ENCODE measurements at regions not wholly inside any gene's neighbourhood (a gene's known extent, or its start where the extent isn't known, plus 50 kb on each side); places are given as distances from the start of the nearest gene placed in this dataset.
"Not testable (repeated sequence)": the region's sequence is repeated elsewhere in the genome, so short reads cannot be mapped to it uniquely, and the experiment has no call there.

DNA sequence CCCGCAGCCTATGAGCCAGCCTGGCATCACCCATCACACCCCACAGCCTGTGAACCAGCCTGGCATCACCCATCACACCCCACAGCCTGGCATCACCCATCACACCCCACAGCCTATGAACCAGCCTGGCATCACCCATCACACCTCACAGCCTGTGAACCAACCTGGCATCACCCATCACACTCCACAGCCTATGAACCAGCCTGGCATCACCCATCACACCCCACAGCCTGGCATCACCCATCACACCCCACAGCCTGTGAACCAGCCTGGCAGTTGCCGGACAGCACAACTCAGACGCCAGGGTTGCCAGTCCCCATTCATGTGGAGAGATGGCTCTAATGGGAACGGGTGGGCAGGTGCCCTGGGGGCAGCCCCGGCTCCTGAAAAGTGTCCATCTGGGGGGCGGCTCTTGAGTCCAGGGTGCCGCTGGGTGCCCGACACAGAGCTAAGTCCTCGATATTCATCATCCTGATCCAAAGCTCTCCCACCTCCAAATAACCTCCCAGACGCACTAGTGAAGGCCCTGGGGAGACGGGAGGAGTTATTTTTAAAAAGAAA lies 116.9 kb upstream of the AFDN start:
- not testable (repeated sequence) for DNase-seq (ENCODE audit: low read depth)

DNA sequence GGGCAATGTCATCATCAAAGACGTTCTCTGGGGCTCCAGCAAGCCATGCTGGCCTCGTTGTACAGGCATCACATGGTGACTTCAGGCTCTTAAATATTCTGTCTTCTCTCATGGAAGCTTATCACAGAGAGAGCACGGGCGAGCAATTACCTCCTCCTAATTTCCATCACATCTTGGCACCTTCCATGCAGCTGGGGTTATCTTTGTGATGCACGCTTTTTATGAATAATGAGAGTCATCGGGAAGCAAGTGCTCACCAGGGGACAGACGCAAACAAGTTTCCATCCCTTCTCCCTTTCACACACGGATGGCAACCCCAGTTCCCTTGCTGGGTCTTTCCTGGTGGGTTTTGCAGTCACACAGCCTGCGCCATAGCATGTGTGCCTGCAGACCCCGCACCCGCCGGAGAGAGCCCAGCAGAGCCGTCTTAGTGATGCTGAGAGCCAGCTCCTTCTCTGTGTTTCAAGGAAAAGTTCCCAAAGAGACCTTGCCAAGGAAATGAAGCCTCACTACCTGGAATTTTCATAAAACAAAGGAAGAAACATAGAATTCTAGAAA lies 116.3 kb upstream of the AFDN start:
- DNase-seq (ENCODE audit: low read depth) = no peak

DNA sequence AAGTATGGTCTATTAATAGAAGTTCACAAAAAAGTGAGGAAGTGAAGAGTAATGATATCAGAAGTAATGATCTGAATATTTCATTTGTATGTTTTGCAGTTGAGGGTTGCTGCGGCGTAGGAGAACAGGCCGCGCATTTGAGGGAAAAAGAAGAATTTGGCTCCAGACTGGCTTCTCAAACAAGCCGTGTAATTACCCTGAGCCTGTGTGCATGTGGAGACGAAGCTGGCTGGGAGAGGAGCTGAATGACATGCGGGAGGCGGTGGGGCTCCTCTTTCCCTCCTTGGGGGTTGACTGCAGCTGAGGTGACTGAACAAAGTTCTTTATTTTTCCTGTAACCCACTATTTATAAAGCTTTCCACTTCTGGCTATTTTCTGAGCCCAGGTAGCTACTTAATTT lies 115.5 kb upstream of the AFDN start:
- DNase-seq (ENCODE audit: low read depth) = no peak

DNA sequence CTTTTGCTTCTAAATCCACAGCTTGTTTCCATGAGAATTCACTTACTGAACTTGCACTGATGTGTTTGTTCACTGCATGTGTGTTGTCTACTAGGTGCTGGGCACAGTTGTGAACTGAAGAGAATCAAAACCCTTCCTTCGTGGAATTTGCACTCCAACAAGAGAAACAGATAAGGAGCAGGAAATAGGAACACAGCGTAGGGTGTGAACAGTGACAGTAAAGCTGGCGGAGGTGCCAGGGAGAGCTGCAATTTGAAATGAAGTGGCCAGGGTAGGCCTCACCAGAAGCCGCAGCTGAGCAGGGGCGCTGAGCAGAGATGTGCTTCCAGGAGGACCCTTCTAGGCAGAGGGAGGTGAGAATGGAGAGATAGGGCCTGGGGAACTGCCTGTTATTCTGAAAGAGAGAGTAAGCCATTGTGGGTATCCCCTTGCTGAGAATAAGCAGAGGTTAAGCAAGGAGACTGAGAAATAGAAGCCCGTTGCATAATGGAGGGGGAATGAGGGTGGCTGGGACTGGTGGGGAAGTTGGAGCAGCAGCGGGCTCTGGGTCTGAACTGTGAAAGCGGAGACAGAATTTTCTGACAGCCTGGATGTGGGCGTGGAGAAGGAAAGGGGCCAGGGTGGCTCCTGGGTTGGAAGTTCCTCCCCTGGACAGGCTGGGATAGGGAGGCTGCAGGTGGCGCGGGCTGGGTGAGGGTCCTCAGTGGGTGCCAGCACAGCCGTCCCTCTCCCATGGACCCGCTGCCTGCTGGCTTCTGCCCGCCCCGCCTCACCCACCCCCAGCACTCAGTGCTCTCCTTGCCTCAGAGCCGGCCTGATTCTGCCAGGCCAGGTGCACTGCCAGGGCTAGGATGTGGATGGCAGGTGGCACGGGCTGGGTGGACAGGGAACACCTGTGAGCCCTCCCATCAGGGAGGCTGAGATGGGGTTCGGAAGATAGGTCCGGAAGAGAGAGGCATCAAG lies 114.7 kb upstream of the AFDN start:
- DNase-seq (ENCODE audit: low read depth) = no peak

DNA sequence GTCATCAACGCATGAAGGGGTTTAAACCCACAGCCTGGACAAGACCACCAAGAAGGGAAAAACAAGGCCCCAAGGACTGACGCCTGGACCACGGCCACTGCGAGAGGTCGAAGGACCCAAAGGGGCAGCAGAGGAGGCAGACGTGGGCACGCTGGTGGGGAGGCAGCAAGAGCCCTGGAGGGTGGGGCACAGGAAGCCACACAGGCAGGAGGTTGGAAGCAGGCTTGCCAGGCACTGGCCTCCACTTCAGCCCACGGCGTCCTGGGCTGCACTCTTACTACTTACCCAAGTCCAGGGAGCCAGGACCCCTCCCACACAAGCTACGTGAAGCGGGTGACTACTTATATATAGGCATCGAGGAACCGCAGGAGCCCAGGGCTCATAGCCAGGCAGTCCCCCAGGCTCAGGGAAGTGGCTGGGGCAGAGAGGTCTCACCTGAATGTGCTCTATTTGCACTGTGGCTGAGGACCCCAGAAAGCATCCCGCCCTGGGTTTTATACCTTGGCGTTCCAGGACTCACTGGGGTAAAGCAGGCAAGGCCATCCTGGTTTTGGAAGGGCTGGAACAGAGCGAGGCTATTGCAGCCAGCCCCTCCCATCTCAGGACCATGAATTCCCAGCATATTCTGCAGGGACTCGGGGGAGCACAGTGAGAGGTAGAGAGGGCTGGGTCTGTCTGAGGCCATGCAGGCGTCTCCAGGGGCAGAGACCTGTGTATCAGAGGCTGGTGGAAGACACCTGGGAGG lies 113.8 kb upstream of the AFDN start:
- no peak for DNase-seq (ENCODE audit: low read depth)

DNA sequence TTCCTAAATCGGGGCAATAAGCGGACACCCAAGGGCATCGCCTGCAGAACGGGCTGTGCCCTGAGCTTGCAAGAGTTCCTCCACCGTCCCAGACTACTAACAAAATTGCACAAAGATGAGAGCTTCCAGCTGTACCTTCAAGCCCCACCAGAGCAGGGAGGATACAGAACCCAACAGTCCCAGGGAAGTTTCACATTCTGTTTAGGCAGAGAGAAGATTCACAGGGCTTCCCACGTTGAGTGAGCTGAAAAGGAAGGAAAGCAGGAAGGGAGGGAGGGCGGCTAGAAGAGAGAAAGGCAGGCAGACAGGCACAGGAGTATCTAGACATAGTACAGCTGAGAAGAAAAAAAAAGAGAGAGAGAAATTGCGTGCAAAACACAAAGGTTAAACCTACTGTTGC lies 112.6 kb upstream of the AFDN start:
- no peak for DNase-seq (ENCODE audit: low read depth)

DNA sequence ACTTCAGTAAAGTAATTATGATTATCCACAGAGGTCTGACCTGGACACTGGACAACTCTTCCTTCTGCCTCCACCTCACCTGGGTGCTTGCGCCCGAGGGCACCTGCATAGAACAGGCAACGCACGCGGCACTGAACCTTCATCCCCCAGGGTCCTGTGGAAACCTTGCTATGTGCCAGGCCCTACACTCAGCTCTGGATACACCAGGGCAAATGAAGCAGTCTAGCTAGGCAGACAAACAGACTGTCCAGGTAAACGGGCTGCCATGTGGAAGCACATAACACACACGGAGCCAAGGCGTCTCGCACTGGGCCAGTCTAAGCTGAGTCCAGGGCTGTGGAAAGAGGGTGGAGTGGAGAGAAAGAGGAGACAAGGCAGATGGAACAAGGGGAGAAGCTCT lies 109.3 kb upstream of the AFDN start:
- no peak for DNase-seq (ENCODE audit: low read depth)

DNA sequence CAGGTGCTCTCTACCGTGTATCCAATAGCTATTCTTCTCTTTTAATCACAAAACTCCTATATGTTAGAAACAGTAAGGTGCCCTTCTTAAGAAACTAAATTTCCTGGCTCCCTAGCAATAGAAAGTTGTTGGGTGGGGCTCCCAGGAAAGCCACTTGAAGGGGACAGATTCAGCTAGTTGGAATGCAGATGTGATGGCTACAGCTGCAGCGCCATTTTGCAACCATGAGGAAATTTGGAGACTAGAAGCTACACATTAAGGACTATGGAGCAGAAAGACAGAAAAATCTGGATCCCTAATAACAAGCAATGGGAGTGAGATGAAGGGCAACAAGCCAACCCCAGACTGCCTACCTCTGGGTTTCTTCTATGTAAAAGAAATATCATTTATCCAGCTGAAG lies 108.8 kb upstream of the AFDN start:
- DNase-seq (ENCODE audit: low read depth) = no peak

DNA sequence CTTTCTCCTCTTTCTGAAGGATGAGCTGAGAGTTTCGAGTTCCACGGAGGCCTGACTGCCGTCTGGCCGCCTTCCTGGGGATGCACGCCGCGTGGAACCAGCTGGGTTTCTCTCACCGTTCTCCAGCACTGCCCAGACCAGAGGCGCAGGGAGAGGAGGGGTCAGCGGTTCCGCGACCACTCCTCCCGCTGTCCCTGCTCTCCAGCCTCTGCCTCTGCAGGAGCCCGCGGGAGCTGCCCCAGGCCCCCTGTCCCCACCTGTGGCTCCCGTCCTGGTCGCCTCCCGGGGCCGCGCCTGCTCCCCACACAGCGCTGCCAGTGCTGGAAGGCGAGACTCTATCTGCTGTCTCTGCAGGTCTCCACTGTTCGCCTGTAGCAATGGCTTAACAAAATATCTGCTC lies 106.8 kb upstream of the AFDN start:
- no peak for DNase-seq (ENCODE audit: low read depth)

DNA sequence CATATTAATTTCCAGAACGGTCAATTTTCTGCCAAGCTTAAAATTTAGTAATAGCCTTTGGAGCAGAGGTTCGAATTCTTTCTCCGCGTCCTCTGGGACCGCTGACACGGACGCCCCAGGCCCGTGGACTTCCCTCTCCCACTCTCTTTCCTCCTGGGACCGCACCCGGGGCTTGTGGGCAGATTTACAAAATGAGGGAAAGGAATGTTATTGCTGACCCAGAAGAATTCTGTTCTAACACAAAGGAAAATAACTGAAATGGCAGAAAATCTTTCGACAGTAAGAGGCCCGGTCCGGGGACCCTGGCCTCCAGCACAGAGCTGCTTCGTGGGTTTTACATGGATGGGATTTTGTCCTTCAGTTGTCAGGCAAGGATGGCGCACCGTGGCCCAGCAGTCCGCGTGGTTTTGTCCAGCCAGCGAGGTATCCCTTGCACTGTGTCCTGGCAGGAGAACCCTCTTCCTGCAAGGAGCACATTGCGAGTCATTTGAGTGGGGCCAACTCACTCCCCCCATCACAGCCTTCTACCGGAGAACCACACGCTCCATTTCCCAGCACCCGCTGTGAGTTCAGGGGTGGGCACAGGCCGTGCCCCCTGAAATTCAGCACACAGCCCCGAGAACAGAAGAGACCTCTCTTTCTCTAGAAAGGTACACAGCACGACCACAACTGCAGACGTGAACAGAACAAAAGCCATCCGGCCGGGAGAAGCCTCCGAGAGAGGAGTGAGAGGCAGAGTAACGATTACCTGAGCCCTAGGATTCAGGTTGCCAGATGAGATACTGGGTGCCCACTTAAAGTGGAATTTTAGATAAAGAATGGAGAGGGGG lies 106.0 kb upstream of the AFDN start:
- no peak for DNase-seq (ENCODE audit: low read depth)

DNA sequence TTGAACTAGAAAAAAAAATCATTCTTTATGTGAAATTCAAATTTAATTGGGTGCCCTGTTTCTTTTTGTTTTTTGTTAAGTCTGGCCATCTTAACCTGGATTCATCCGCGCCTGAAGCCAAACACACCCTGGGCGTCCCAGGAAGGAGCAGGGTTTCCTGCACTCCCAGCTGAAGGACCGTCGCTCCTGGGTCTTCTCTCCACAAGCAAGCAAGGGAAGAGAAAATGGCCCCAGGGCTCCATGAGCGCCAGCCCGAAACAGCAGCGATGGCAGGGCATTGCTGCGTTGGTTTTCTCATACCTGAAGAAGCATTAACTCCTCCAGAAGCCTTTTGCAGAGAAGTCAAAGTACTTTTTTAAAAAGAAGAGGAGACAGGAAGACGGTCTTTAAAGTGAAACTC lies 105.4 kb upstream of the AFDN start:
- DNase-seq (ENCODE audit: low read depth) = no peak

DNA sequence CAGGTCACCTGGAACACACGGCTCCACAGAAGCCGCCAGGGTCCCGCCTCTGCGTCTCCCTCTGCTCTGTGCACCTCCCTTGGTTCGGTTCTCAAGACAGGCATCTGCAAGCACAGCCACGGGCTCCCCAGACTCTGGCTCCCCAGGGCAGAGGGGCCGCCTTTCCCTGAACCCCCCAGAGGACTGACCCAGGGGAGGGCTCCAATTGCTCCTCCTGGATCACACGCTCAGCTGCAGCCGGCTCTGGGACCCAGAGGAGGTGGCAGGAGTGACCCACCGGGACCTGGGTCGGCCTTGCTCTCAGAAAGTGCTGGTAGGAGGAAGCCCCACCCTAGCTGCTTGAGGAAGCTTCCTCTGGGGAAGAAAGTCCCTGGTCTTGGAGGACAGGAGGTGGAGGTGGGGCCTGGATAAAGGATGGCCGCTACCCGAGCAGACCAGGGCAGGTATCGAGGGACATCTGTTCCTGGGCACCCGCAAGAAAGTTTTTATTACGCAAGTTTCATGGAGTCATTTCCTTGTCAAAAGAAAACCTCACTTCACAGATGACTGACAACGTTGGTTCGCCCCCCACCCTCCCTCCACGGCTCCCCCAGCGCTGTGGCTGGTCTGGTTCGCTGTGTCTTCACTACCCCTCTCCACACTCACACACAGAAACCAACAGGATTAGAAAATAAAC lies 103.9 kb upstream of the AFDN start:
- no peak for DNase-seq (ENCODE audit: low read depth)

DNA sequence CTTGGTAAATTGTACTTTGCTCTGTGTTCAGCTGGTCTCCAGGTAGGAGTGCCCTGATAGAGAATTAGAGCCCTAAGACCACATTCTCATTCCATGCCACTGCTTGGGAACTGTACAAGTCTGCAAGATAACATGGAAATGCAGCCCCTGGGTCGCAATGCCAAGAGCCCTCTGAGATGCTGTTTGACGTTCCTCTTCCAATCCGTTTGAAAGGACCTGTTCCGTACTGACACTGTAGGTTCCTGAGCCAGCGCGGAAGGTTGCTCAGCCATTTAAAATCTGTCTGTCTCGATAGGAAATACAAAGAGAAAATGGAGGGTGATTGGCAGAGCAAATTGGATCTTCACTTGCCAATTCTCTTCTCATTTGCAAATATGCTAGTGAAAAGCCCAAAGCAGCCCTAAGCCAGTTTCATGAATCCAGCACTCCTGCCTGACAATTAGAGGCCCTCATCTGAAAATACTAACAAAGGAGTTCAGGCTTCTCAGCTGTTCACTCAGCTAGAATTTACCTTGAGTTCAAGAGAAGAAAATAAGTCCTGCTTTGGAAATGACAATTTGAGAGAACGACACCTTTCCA lies 100.6 kb upstream of the AFDN start:
- DNase-seq (ENCODE audit: low read depth) = no peak

DNA sequence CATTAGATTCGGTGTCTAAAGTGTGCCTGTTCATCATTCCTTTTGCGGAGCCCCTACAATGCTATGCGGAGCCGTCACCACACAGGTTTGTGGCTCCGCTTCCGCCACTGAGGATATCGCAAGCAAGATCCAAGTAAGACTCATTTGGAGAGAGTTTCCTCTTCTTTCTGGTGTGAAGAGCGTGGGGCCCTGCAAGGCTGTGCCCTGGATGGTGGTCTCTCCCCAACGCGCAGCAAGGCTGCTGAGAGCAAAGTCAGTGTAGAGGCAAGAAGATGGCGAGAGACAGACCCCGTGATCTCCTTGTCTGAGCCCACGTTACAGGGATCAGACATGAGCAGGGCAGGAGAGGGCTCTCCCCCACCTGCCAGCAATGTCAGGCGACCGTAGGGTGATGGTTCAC lies 96.3 kb upstream of the AFDN start:
- no peak for DNase-seq (ENCODE audit: low read depth)

DNA sequence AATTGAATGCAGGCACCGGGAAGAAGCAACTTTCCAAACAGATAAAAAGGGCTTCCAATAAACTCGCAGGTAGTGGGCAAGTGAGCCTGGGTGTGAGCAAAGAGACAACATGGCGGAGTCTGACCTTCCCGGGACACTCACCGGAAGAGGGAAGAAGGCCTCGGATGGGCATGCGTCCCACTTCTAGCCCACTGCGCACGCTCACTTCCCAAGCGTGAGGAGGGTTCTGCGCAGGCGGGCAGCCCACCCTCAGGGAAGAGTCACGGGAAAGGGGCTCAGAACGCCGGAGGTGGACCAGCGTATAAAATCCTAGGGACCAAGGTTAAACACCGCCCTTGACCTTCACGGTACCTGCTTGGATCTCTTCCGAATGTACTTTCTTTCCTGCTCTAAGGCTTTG lies 95.5 kb upstream of the AFDN start:
- DNase-seq (ENCODE audit: low read depth) = no peak

DNA sequence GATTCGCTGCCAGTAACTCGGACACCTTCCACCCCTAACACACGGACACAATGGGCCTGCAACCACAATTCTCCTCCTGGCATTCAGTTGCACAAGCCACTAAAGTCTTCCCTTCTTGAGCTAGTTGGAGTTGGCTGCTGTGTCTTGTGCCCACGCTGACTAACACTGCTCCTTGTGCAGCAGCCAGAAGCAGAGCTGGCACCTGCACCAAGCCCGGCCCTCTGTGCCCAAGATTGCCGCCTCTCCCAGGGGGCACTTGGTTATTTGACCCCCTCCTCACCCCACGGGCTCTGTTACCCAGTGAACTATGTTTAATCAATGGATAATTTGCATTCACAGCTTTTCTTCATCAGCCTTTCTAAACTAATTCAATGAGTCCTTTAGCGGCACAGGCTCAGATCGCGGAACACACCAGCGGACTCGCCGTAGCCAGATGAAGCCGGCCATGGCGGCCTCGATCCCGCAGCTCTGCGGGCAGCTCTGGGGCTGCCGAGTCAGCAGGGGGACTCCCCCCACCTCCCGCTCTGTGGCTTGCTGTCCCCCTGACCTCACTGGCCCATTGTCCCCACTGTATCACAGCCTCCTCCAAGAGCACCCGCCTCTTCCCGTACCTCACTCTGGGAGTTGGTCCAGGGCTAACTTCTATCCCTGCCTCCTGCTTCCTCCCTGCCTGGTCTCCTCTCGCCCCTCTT lies 94.8 kb upstream of the AFDN start:
- no peak for DNase-seq (ENCODE audit: low read depth)

DNA sequence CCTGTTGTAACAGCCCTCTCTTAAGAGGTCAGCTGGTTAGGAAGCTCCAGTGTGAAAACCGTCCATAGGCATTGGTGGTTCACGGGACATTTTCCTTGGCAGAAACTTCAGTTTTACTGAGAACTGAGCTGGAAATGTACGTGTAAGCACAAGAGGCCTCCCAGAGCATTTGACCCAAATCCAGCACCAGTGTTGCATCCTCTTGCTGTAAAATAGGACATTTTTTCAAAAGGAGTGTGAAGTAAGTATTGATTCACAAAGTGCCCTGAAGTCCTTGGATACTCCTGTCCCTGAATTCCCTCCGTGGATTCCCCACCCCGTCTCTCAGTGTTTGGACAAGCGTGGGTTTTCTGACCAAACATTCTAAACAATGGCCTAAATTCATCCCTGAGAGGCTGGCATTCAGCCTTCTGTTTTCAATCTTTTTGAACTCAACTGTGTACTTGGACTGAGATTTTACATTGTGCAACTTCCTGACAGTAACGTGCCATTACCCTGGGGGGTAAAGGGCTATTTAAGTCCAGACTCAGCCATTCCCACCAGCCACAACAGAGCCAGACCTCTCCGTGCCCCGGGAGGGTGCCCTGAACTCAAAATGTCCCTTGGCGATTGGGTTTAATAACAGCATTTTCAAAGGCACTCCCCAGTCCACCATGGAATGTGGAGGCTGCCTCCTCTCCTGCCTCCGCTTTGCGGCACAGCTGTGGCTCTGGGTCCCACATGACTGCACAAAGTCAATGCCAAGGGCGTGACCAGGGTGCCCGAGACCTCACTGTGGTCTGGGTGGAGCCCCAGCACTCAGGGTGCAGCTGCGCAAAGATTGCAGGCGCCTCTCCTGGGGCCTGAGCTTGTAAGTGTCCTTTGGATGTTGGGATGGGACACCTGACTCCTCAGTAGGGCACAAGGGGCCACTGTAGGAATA lies 92.7 kb upstream of the AFDN start:
- no peak for DNase-seq (ENCODE audit: low read depth)

DNA sequence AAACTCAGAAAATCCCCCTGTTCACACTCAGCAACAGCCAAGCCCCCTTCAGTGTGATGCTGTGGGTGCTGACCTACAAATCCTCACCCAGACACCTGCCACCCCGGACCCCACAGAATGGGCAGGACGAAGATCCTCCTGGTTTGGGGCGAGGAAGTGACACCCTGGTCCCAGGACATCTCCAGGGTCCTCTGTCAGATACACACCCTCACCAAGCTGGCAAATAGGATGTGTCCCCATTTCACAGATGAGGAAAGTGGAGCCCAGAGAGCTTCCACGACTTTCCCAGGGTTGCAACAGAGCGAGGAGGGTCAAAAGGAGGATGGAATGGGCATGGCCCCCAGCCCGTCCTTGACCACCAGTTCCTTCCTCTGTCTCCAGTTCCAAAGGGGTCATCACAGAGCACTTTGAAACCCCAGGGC lies 92.0 kb upstream of the AFDN start:
- DNase-seq (ENCODE audit: low read depth) = no peak

Measured in activated T-helper 1 cell treated with Interleukin-2 at 50 U/mL for 16 hours (primary cell).